ENCODE measurements at regions not wholly inside any gene's neighbourhood (a gene's known extent, or its start where the extent isn't known, plus 50 kb on each side); places are given as distances from the start of the nearest gene placed in this dataset.

GRCh38 chr10:91054325-91054724 is 133.4 kb upstream of the ANKRD1 start:
- TF ChIP-seq, protein P1, sequence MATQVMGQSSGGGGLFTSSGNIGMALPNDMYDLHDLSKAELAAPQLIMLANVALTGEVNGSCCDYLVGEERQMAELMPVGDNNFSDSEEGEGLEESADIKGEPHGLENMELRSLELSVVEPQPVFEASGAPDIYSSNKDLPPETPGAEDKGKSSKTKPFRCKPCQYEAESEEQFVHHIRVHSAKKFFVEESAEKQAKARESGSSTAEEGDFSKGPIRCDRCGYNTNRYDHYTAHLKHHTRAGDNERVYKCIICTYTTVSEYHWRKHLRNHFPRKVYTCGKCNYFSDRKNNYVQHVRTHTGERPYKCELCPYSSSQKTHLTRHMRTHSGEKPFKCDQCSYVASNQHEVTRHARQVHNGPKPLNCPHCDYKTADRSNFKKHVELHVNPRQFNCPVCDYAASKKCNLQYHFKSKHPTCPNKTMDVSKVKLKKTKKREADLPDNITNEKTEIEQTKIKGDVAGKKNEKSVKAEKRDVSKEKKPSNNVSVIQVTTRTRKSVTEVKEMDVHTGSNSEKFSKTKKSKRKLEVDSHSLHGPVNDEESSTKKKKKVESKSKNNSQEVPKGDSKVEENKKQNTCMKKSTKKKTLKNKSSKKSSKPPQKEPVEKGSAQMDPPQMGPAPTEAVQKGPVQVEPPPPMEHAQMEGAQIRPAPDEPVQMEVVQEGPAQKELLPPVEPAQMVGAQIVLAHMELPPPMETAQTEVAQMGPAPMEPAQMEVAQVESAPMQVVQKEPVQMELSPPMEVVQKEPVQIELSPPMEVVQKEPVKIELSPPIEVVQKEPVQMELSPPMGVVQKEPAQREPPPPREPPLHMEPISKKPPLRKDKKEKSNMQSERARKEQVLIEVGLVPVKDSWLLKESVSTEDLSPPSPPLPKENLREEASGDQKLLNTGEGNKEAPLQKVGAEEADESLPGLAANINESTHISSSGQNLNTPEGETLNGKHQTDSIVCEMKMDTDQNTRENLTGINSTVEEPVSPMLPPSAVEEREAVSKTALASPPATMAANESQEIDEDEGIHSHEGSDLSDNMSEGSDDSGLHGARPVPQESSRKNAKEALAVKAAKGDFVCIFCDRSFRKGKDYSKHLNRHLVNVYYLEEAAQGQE (IDR thresholded peaks at IDR 0.05; ENCODE audit: insufficient read depth in 1 of 2, low read depth in 2 of 2, low read length in 2 of 2): no peak
- TF ChIP-seq POLR2AphosphoS5 (IDR thresholded peaks at IDR 0.05; ENCODE audit: low read depth, low read length) (no peak), SIN3A (IDR thresholded peaks at IDR 0.05; ENCODE audit: borderline replicate concordance, insufficient read depth, low read length) (no peak), TAF1 (IDR thresholded peaks at IDR 0.05; ENCODE audit: borderline replicate concordance, insufficient read depth, low read length) (no peak), FOXP2 (optimal IDR thresholded peaks at IDR 0.05; ENCODE audit: borderline replicate concordance, extremely low read depth, extremely low read length, insufficient read depth) (no peak)
